GM06990 (cell line): ENCODE measurements at regions not wholly inside any gene's neighbourhood (a gene's known extent, or its start where the extent isn't known, plus 50 kb on each side); places are given as distances from the start of the nearest gene placed in this dataset.

ENCODE experiments used
- DNase-seq: peaks from one replicate; pipeline ENCODE4 v3.0.0-alpha.2; 2011; ENCODE audit not compliant: insufficient read length; ENCODE audit errors: extremely low read depth
- H3K27me3 ChIP-seq: replicated peaks from 2 replicates; pipeline ENCODE4 v1.6.0; 2011; ENCODE audit warnings: low read length; ENCODE audit not compliant: control insufficient read depth, insufficient read depth
- H3K36me3 ChIP-seq: 2 replicates; pipeline ENCODE4 v1.5.1; 2011; ENCODE audit warnings: low read length; ENCODE audit not compliant: control insufficient read depth, insufficient read depth
- H3K4me3 ChIP-seq: replicated peaks from 2 replicates; pipeline ENCODE4 v1.5.1; 2011; ENCODE audit warnings: low read depth, mild to moderate bottlenecking, control low read depth, low read length
- TF ChIP-seq, protein P1 (sequence below): IDR thresholded peaks from 2 replicates; pipeline ENCODE4 v1.5.1; 2011; ENCODE audit warnings: low read length, control low read depth, mild to moderate bottlenecking, inconsistent platforms; ENCODE audit not compliant: insufficient read depth, poor library complexity, severe bottlenecking

DNA sequence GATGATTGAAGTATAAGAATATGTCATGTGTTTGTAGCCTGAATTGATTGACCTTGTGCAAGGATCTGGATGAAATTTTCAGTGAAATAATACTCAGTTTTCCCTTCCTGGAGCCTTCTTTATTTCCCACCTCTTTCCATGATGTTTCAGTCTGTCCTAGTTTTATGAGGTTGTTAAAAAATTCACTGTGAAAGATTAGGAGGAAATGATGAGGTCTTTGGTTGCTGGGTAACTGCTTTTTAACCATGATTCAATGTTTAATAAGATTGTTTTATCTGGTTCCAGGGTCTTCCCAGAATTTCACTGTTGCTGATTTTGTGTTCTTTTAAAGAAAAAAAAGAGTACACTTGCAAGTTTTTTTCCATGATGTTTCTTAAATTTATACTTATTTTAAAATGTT lies 221.5 kb downstream of the MBL2 start:
- no peak for DNase-seq
- TF ChIP-seq, protein P1, sequence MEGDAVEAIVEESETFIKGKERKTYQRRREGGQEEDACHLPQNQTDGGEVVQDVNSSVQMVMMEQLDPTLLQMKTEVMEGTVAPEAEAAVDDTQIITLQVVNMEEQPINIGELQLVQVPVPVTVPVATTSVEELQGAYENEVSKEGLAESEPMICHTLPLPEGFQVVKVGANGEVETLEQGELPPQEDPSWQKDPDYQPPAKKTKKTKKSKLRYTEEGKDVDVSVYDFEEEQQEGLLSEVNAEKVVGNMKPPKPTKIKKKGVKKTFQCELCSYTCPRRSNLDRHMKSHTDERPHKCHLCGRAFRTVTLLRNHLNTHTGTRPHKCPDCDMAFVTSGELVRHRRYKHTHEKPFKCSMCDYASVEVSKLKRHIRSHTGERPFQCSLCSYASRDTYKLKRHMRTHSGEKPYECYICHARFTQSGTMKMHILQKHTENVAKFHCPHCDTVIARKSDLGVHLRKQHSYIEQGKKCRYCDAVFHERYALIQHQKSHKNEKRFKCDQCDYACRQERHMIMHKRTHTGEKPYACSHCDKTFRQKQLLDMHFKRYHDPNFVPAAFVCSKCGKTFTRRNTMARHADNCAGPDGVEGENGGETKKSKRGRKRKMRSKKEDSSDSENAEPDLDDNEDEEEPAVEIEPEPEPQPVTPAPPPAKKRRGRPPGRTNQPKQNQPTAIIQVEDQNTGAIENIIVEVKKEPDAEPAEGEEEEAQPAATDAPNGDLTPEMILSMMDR: no peak
- Histone ChIP-seq H3K4me3 (no peak overlapping the region), H3K27me3 (no peaks in the 10 kb centered on the region; the same call in 1 of the 2 replicates), H3K36me3 (no peaks in the 10 kb centered on the region)

DNA sequence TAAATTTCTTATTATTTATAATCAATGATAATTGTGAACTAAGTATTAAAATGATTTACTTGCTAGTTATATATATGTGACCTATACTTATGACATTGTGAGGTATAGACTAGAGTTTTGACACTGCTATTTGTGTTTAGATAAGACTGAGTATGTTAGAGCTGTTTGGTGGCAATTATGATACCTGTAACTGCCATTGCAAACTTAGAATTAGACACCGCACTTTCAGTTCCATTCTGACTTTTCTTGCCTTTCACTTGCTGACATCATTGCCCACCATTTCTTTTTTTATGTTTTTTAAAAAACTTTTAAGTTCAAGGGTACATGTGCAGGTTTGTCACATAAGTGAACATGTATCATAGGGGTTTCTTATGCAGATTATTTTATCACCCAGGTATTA lies 214.5 kb downstream of the MBL2 start:
- no peaks in the 10 kb centered on the region for H3K27me3 ChIP-seq
- H3K4me3 ChIP-seq: no peak overlapping the region
- H3K36me3 ChIP-seq: no peaks in the 10 kb centered on the region
- TF ChIP-seq, protein P1: no peak
- DNase-seq: no peak

DNA sequence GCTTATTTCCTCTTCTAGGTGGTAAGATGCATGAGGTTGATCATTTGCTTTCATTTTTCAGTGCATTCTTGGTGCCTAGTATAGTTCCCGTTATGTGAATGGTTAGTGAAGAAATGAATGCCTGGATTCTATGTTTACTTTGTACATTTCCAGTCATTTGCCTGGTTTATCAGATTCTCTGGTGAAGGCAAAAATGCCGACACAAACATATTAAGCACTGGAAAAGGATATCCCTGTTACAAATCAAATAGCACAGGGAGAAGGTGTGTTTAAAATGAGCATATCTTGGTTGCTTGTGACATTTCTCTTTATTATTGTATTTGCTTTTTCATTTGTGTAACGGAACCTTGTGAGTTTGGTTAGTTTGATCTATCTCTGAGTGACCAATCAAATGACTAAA lies 211.3 kb downstream of the MBL2 start:
- H3K27me3 ChIP-seq: no peaks in the 10 kb centered on the region
- H3K36me3 ChIP-seq: no peaks in the 10 kb centered on the region
- H3K4me3 ChIP-seq: no peak overlapping the region
- TF ChIP-seq, protein P1: no peak
- DNase-seq: no peak

DNA sequence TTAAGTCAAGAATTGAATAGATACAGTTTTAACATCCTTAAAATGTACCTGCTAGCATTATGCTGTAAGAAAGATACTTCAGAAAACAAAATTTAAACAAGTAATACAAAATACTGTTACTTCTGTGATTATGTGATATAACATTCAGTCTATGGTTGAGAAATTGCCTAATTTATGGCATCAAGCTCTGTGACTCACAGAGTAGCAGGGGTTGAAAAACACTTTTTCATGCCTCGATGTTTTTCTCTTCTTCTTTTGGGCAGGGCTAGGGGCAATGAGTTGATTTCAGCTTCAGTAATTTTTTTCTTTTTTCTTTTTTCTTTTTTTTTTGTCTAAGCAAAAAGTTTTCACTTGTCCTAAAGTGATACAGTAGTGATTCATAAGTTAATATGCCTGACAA lies 209.2 kb downstream of the MBL2 start:
- Histone ChIP-seq H3K4me3 (no peak overlapping the region), H3K27me3 (no peaks in the 10 kb centered on the region), H3K36me3 (no peaks in the 10 kb centered on the region)
- TF ChIP-seq, protein P1: no peak
- DNase-seq: no peak

DNA sequence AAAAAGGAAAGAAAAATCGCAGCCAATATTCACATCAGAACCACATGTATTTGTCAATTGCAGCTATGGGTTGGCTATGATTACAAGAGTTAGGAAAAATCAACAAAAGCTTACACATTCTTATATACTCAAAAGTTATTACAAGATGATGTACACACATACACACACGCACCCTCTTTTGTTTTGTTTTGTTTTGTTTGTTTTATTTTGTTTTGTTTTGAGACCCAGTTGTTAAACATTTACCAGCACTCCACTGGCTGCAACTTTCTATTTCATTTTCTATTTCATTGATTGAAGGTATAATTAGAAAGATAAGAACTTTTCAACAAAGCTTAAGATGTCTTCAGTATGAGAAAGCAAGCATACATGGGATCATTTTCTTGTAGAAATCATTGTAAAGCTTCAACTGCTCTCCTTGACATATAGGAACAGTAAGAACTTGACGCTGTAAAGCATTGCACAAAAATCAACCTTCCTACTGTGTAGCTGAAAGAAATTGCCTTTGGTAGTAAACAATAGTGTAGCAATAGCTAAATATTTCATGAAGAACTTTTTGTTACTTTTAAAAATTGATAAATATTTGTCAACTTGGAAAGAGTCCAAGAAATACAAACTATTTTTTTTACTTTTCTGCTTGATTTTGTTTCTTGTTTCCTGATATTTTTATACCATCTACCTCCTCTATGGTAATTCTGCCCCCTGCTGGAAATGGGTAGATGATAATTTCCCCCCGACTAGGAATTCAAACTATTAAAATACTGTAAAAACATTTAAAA lies 205.9 kb downstream of the MBL2 start:
- Histone ChIP-seq H3K36me3 (no peaks in the 10 kb centered on the region), H3K27me3 (no peaks in the 10 kb centered on the region), H3K4me3 (no peak overlapping the region)
- DNase-seq: no peak
- TF ChIP-seq, protein P1: peak; percentile 39

DNA sequence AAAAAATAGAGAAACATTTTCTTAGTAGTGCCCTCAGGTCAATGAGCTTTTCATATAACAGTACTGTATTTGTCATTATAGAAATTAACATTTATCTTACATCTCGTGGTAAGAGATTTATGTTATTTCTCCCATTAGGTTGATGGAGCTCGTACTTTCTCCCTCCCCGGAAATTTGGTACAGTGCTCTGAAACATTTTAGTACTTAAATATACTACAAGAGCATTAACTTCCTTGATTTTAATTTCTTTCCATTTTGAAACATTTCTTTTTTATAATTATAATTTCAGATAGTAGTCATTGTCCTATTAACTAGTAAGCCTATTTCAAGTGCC lies 205.4 kb downstream of the MBL2 start:
- no peaks in the 10 kb centered on the region for H3K36me3 ChIP-seq
- DNase-seq: no peak
- H3K4me3 ChIP-seq: no peak overlapping the region
- H3K27me3 ChIP-seq: no peaks in the 10 kb centered on the region
- TF ChIP-seq, protein P1: no peak
